Endothelial cell of umbilical vein (primary cell): ENCODE measurements at regions not wholly inside any gene's neighbourhood (a gene's known extent, or its start where the extent isn't known, plus 50 kb on each side); places are given as distances from the start of the nearest gene placed in this dataset.

ENCODE experiments used
- EZH2 ChIP-seq: IDR thresholded peaks from 2 replicates; pipeline ENCODE4 v1.6.1; 2012; ENCODE audit warnings: borderline replicate concordance, low read depth, mild to moderate bottlenecking, moderate library complexity, low read length, inconsistent platforms; ENCODE audit not compliant: severe bottlenecking
- GATA2 ChIP-seq: IDR thresholded peaks from 2 replicates; pipeline ENCODE4 v1.7.0; 2011; ENCODE audit warnings: low read depth, mild to moderate bottlenecking, moderate library complexity, mixed read lengths, low read length; ENCODE audit not compliant: insufficient read length, insufficient read depth
- JUN ChIP-seq: IDR thresholded peaks from 2 replicates; pipeline ENCODE4 v1.6.1; 2011; ENCODE audit warnings: borderline replicate concordance, low read depth; ENCODE audit not compliant: insufficient read length, insufficient read depth
- MYC ChIP-seq: IDR thresholded peaks from one replicate; pipeline ENCODE4 v1.6.1; 2011; ENCODE audit warnings: mild to moderate bottlenecking, low read depth, low read length
- POLR2A ChIP-seq: IDR thresholded peaks from 2 replicates; pipeline ENCODE4 v1.6.1; 2012; ENCODE audit warnings: low read depth, mild to moderate bottlenecking, control low read depth, low read length
- POLR2AphosphoS5 ChIP-seq: IDR thresholded peaks from 2 replicates; pipeline ENCODE4 v1.6.1; 2012; ENCODE audit warnings: low read depth, mild to moderate bottlenecking, control low read depth, low read length, moderate library complexity; ENCODE audit not compliant: insufficient read depth
- TF ChIP-seq, protein P1 (sequence below), 2 donors: IDR thresholded peaks; 1 replicate in 1 of 2; 2 replicates in 1 of 2; pipeline ENCODE4 v1.5.1; 2011; ENCODE audit warnings: low read length in 2 of 2, mild to moderate bottlenecking in 2 of 2, moderate library complexity in 2 of 2, control low read depth in 1 of 2, inconsistent platforms in 1 of 2, low read depth in 1 of 2; ENCODE audit not compliant: insufficient read depth in 1 of 2; ENCODE audit errors: extremely low read depth in 1 of 2
- TF ChIP-seq, protein P2 (sequence below): IDR thresholded peaks from 2 replicates; pipeline ENCODE4 v1.6.1; 2011; ENCODE audit not compliant: insufficient read depth, insufficient read length

DNA sequence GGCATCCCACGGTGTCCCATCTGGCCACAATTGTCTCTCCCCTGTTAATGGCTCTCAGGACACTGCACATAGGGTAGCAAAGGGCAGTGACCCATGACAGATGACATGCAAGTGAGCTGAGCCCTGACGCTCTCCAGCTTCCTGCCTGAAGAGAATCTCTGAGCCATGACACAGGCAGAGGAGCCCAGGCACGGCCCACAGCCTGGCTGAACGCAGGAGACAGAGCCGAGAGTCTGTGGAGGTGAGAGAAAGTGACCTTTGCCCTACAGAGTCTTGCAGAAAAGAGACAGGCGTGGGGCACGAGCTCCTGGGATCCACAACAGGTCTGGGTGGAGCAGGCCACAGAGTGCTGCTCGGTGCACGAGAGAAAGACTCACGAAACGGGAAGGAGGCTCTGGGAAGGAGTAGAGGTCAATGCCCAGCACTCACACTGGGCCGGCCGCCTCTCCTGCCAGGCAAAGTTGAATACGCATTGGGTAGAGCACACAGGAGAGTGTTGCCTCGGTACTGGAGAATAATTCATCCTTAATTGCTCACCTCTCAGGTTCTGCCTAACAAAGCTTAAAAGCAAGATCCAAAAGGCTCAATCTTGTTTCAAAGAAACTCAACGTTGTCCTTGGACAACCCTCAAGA is 90.3 kb downstream of the MRPL36 start:
- TF ChIP-seq GATA2 (no peak), MYC (no peak), JUN (no peak), POLR2AphosphoS5 (no peak), EZH2 (no peak), POLR2A (no peak)
- TF ChIP-seq, protein P1, sequence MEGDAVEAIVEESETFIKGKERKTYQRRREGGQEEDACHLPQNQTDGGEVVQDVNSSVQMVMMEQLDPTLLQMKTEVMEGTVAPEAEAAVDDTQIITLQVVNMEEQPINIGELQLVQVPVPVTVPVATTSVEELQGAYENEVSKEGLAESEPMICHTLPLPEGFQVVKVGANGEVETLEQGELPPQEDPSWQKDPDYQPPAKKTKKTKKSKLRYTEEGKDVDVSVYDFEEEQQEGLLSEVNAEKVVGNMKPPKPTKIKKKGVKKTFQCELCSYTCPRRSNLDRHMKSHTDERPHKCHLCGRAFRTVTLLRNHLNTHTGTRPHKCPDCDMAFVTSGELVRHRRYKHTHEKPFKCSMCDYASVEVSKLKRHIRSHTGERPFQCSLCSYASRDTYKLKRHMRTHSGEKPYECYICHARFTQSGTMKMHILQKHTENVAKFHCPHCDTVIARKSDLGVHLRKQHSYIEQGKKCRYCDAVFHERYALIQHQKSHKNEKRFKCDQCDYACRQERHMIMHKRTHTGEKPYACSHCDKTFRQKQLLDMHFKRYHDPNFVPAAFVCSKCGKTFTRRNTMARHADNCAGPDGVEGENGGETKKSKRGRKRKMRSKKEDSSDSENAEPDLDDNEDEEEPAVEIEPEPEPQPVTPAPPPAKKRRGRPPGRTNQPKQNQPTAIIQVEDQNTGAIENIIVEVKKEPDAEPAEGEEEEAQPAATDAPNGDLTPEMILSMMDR (IDR thresholded peaks at IDR 0.05; ENCODE audit: extremely low read depth in 1 of 2, insufficient read depth in 1 of 2, low read depth in 1 of 2, low read length in 2 of 2), result no peak
- TF ChIP-seq, protein P2, sequence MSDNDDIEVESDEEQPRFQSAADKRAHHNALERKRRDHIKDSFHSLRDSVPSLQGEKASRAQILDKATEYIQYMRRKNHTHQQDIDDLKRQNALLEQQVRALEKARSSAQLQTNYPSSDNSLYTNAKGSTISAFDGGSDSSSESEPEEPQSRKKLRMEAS, result no peak
